H1 (cell line): ENCODE measurements at regions not wholly inside any gene's neighbourhood (a gene's known extent, or its start where the extent isn't known, plus 50 kb on each side); places are given as distances from the start of the nearest gene placed in this dataset.

Experiments
- CTCF ChIA-PET: fragments of 300-600 bp; sonication (Branson Sonifier 250); formaldehyde crosslinking; loops from one replicate; lab custom pipeline; 2021; ENCODE audit not compliant: partially characterized antibody; lab: Charles Lee
- POLR2A ChIA-PET: fragments of 300-600 bp; sonication (Branson Sonifier 250); formaldehyde crosslinking; loops from one replicate; lab custom pipeline; 2021; ENCODE audit warnings: inconsistent platforms; ENCODE audit not compliant: partially characterized antibody; lab: Charles Lee
- DNase-seq, 2 experiments: peaks; one replicate each; pipeline versions ENCODE4 v3.0.0 to v3.0.0-alpha.2; 2010 to 2022; ENCODE audit warnings: low spot score in 2 of 2, low read depth in 1 of 2, mixed read lengths in 1 of 2
- FAIRE-seq: peaks from 2 replicates; lab custom pipeline; 2011; peaks lifted over from hg19 to GRCh38; lab: Jason Lieb, UNC
- H2AFZ ChIP-seq: 2 replicates; pipeline ENCODE4 v1.8.1; 2012; ENCODE audit warnings: low read length, inconsistent platforms
- H2AK5ac ChIP-seq: 2 replicates; pipeline ENCODE4 v1.6.1; 2013; ENCODE audit warnings: low read depth, low read length
- H2BK120ac ChIP-seq: replicated peaks from 2 replicates; pipeline ENCODE3; 2013; ENCODE audit warnings: low read depth, low read length, inconsistent platforms
- H2BK12ac ChIP-seq: 2 replicates; pipeline ENCODE4 v1.6.1; 2013; ENCODE audit warnings: low read depth, low read length
- H2BK15ac ChIP-seq: 2 replicates; pipeline ENCODE4 v1.6.1; 2013; ENCODE audit warnings: low read length
- H2BK20ac ChIP-seq: 2 replicates; pipeline ENCODE4 v1.6.1; 2013; ENCODE audit warnings: low read length
- H2BK5ac ChIP-seq: 2 replicates; pipeline ENCODE4 v1.6.1; 2013; ENCODE audit warnings: low read depth, low read length
- H3K14ac ChIP-seq: 2 replicates; pipeline ENCODE4 v1.6.1; 2013; ENCODE audit warnings: inconsistent platforms; ENCODE audit not compliant: insufficient read length
- H3K18ac ChIP-seq: 2 replicates; pipeline ENCODE4 v1.6.1; 2013; ENCODE audit warnings: low read length; ENCODE audit errors: extremely low read depth
- H3K23ac ChIP-seq: 2 replicates; pipeline ENCODE4 v1.6.1; 2013; ENCODE audit warnings: inconsistent platforms; ENCODE audit not compliant: insufficient read length
- H3K23me2 ChIP-seq: 2 replicates; pipeline ENCODE4 v1.6.1; 2013; ENCODE audit warnings: low read depth, low read length
- H3K27ac ChIP-seq: 2 replicates; pipeline ENCODE4 v1.6.1; 2011; ENCODE audit warnings: low read depth, low read length, inconsistent platforms
- H3K27me3 ChIP-seq, 4 experiments: replicated peaks in 1 of 4; 1 replicate in 1 of 4; 2 replicates in 3 of 4; pipeline versions ENCODE4 v1.6.1 to v1.8.1; 2011 to 2013; ENCODE audit warnings: low read length in 3 of 4, mild to moderate bottlenecking in 3 of 4, inconsistent platforms in 2 of 4, mixed read lengths in 2 of 4, moderate library complexity in 1 of 4; ENCODE audit not compliant: control insufficient read depth in 3 of 4, insufficient read depth in 3 of 4; ENCODE audit errors: extremely low read depth in 1 of 4
- H3K36me3 ChIP-seq, 4 experiments: 2 replicates each; pipeline versions ENCODE4 v1.6.1 to v1.8.1; 2011 to 2013; ENCODE audit warnings: mild to moderate bottlenecking in 4 of 4, low read length in 3 of 4, moderate library complexity in 2 of 4, control low read depth in 1 of 4, inconsistent platforms in 1 of 4; ENCODE audit not compliant: insufficient read depth in 4 of 4, control insufficient read depth in 2 of 4
- H3K4ac ChIP-seq: replicated peaks from 2 replicates; pipeline ENCODE3; 2013; ENCODE audit warnings: low read length, low read depth, mixed read lengths, inconsistent platforms; ENCODE audit not compliant: insufficient read length
- H3K4me1 ChIP-seq, 4 experiments: replicated peaks in 1 of 4; 1 replicate in 1 of 4; 2 replicates in 3 of 4; pipeline versions ENCODE4 v1.6.1 to v1.8.1; 2011 to 2013; ENCODE audit warnings: low read length in 3 of 4, inconsistent platforms in 2 of 4, mixed read lengths in 1 of 4; ENCODE audit not compliant: insufficient read depth in 4 of 4, control insufficient read depth in 3 of 4
- H3K4me2 ChIP-seq, 2 experiments: 2 replicates each; pipeline versions ENCODE4 v1.6.1 to v1.8.1; 2011 to 2013; ENCODE audit warnings: low read depth in 2 of 2, low read length in 2 of 2, control low read depth in 1 of 2, inconsistent platforms in 1 of 2, mild to moderate bottlenecking in 1 of 2; ENCODE audit not compliant: insufficient read depth in 1 of 2
- H3K4me3 ChIP-seq, 4 experiments: fragments of 200-600, 300-600 bp in 1 of 4; sonication (generic), shearing (Covaris generic), sonication (Bioruptor Twin) in 1 of 4; 2 replicates each; pipeline versions ENCODE4 v1.5.1 to v1.8.1; 2011 to 2016; ENCODE audit warnings: low read length in 4 of 4, low read depth in 3 of 4, control low read depth in 2 of 4, inconsistent platforms in 2 of 4, mild to moderate bottlenecking in 2 of 4, mixed read lengths in 1 of 4, moderate library complexity in 1 of 4; ENCODE audit not compliant: insufficient read depth in 2 of 4; ENCODE audit errors: extremely low read depth in 1 of 4
- H3K56ac ChIP-seq: replicated peaks from 2 replicates; pipeline ENCODE3; 2013; ENCODE audit warnings: low read depth, mild to moderate bottlenecking, mixed read lengths, low read length, inconsistent platforms; ENCODE audit not compliant: insufficient read length
- H3K79me1 ChIP-seq: 2 replicates; pipeline ENCODE4 v1.6.1; 2013; ENCODE audit warnings: low read depth, low read length, control low read depth
- H3K79me2 ChIP-seq, 2 experiments: 2 replicates each; pipeline versions ENCODE4 v1.6.1 to v1.8.1; 2012 to 2013; ENCODE audit warnings: low read length in 2 of 2, mild to moderate bottlenecking in 2 of 2, inconsistent platforms in 1 of 2; ENCODE audit not compliant: insufficient read depth in 2 of 2, control insufficient read depth in 1 of 2
- H3K9ac ChIP-seq, 4 experiments: replicated peaks in 1 of 4; 1 replicate in 1 of 4; 2 replicates in 3 of 4; pipeline versions ENCODE4 v1.6.1 to v1.8.1; 2011 to 2013; ENCODE audit warnings: low read depth in 3 of 4, low read length in 3 of 4, control low read depth in 2 of 4, mild to moderate bottlenecking in 2 of 4, moderate library complexity in 2 of 4, inconsistent platforms in 1 of 4; ENCODE audit errors: extremely low read depth in 1 of 4
- H3K9me3 ChIP-seq, 2 experiments: 2 replicates each; pipeline versions ENCODE4 v1.6.1 to v1.8.1; 2012 to 2013; ENCODE audit warnings: mild to moderate bottlenecking in 2 of 2, moderate library complexity in 2 of 2, control low read depth in 1 of 2, inconsistent platforms in 1 of 2, low read depth in 1 of 2, low read length in 1 of 2, mixed read lengths in 1 of 2; ENCODE audit not compliant: insufficient read depth in 2 of 2
- H4K20me1 ChIP-seq, 2 experiments: replicated peaks in 1 of 2; 2 replicates each; pipeline versions ENCODE3 to v1.8.1; 2011 to 2013; ENCODE audit warnings: inconsistent platforms in 2 of 2, low read length in 2 of 2, mild to moderate bottlenecking in 1 of 2; ENCODE audit not compliant: insufficient read depth in 2 of 2, control insufficient read depth in 1 of 2
- H4K5ac ChIP-seq: 2 replicates; pipeline ENCODE4 v1.6.1; 2013; ENCODE audit warnings: low read length, low read depth, mixed read lengths, inconsistent platforms; ENCODE audit not compliant: insufficient read length
- H4K8ac ChIP-seq: 2 replicates; pipeline ENCODE4 v1.8.0; 2013; ENCODE audit warnings: mild to moderate bottlenecking, moderate library complexity, low read length, inconsistent platforms; ENCODE audit not compliant: insufficient read depth; ENCODE audit errors: extremely low read depth
- H4K91ac ChIP-seq: replicated peaks from 2 replicates; pipeline ENCODE3; 2013; ENCODE audit warnings: low read length, mixed read lengths, inconsistent platforms; ENCODE audit not compliant: insufficient read length
- BRCA1 ChIP-seq: IDR thresholded peaks from 2 replicates; pipeline ENCODE4 v1.6.1; 2012; ENCODE audit warnings: low read depth, low read length, improper control_type of control experiment
- CHD2 ChIP-seq: IDR thresholded peaks from 2 replicates; pipeline ENCODE4 v1.6.1; 2012; ENCODE audit warnings: low read length, improper control_type of control experiment
- GTF2F1 ChIP-seq: IDR thresholded peaks from 2 replicates; pipeline ENCODE4 v1.6.1; 2012; ENCODE audit warnings: low read depth, low read length, improper control_type of control experiment, borderline replicate concordance
- HDAC6 ChIP-seq: IDR thresholded peaks from one replicate; pipeline ENCODE4 v1.7.1; 2012; ENCODE audit warnings: low read depth, mild to moderate bottlenecking, inconsistent platforms, low read length, moderate library complexity
- NANOG ChIP-seq: IDR thresholded peaks from 2 replicates; pipeline ENCODE4 v1.6.1; 2011; ENCODE audit warnings: low read length, low read depth, mild to moderate bottlenecking, inconsistent platforms; ENCODE audit not compliant: insufficient read depth, poor library complexity, severe bottlenecking
- NRF1 ChIP-seq: IDR thresholded peaks from 2 replicates; pipeline ENCODE4 v1.6.1; 2011; ENCODE audit warnings: mild to moderate bottlenecking, low read depth, low read length, improper control_type of control experiment
- POLR2A ChIP-seq, 2 experiments: IDR thresholded peaks; 1 replicate in 1 of 2; 2 replicates in 1 of 2; pipeline ENCODE4 v1.6.1; 2011; ENCODE audit warnings: low read depth in 2 of 2, low read length in 2 of 2, mild to moderate bottlenecking in 2 of 2; ENCODE audit errors: control extremely low read depth in 1 of 2
- RBBP5 ChIP-seq: IDR thresholded peaks from 2 replicates; pipeline ENCODE4 v1.7.1; 2012; ENCODE audit warnings: low read depth, mild to moderate bottlenecking, inconsistent platforms, low read length, moderate library complexity, borderline replicate concordance
- SAP30 ChIP-seq: fragments of 300-600 bp; sonication (generic); IDR thresholded peaks from 2 replicates; pipeline ENCODE4 v1.7.1; 2012; ENCODE audit warnings: low read length, moderate library complexity, mild to moderate bottlenecking, inconsistent platforms; ENCODE audit not compliant: insufficient read depth, insufficient replicate concordance
- SP4 ChIP-seq: IDR thresholded peaks from 2 replicates; pipeline ENCODE4 v1.6.1; 2012; ENCODE audit warnings: low read length, inconsistent platforms
- SRF ChIP-seq: IDR thresholded peaks from 2 replicates; pipeline ENCODE4 v1.6.1; 2011; ENCODE audit warnings: mild to moderate bottlenecking, low read depth, low read length, moderate library complexity
- TAF1 ChIP-seq: IDR thresholded peaks from 2 replicates; pipeline ENCODE4 v1.6.1; 2011; ENCODE audit warnings: mild to moderate bottlenecking, low read depth, low read length
- TBP ChIP-seq: IDR thresholded peaks from 2 replicates; pipeline ENCODE4 v1.6.1; 2011; ENCODE audit warnings: low read depth, low read length, improper control_type of control experiment
- ZNF274 ChIP-seq: IDR thresholded peaks from 2 replicates; pipeline ENCODE4 v1.7.0; 2012; ENCODE audit warnings: low read length, borderline replicate concordance; ENCODE audit errors: extremely low read depth
- WGBS, 2 experiments: shearing (Covaris generic) in 1 of 2; methylation state at CpG; one replicate each; pipeline versions ENCODE4 v1.1.6 to v1.1.7; 2013 to 2015; ENCODE audit warnings: low lambda C conversion rate in 2 of 2, mixed read lengths in 2 of 2, inconsistent platforms in 1 of 2, low coverage in 1 of 2, missing lambda C conversion rate in 1 of 2; ENCODE audit not compliant: insufficient replicate concordance in 2 of 2, insufficient coverage in 1 of 2, insufficient read length in 1 of 2; ENCODE audit errors: extremely low coverage in 1 of 2, missing lambda C conversion rate in 1 of 2; 5-methylcytosine and 5-hydroxymethylcytosine counted together
- TF ChIP-seq, protein P1 (sequence below): IDR thresholded peaks from 2 replicates; pipeline ENCODE4 v1.6.1; 2011; ENCODE audit warnings: low read length, improper control_type of control experiment

GRCh38 chr16:86390335-86390734, 120.0 kb upstream of the FOXF1 start:
- Histone ChIP-seq H3K79me1 (no peaks in the 10 kb centered on the region), H3K18ac (no peak overlapping the region), H4K20me1 (peaks cover 0 to 3% of the 10 kb centered on the region in 2 experiments), H3K27me3 (no peaks in the 10 kb centered on the region), H2AFZ (no peak overlapping the region), H3K14ac (no peak overlapping the region), H2BK5ac (no peak overlapping the region), H3K4me2 (no peak overlapping the region), H2BK12ac (no peak overlapping the region), H3K4me1 (no peaks in the 10 kb centered on the region), H2BK15ac (no peak overlapping the region; the same call in 1 of the 2 replicates), H3K27ac (no peak overlapping the region), H3K56ac (no peak overlapping the region), H3K23ac (no peak overlapping the region), H3K9me3 (no peaks in the 10 kb centered on the region), H3K4ac (no peak overlapping the region), H3K9ac (no peak overlapping the region), H3K79me2 (no peaks in the 10 kb centered on the region), H4K91ac (no peak overlapping the region), H2BK120ac (no peak overlapping the region), H3K23me2 (peaks cover 6% of the 10 kb centered on the region; the same call in 1 of the 2 replicates), H2AK5ac (no peak overlapping the region), H3K36me3 (no peaks in the 10 kb centered on the region; a peak in 1 of 8 replicates), H4K8ac (no peak overlapping the region), H4K5ac (no peak overlapping the region), H3K4me3 (no peak overlapping the region), H2BK20ac (no peak overlapping the region)
- WGBS, 2 experiments: 95% methylated on average over 1 of the region's 1 CpG; no CpG with 5 or more reads in 1 of the 2 experiments
- FAIRE-seq (no peak), DNase-seq (no peak)
- POLR2A ChIA-PET: no interaction called here
- CTCF ChIA-PET: interaction anchor here (0.9 to 3.2 kb wide), 5 partner anchors 10 to 130 kb away, joined by 3 to 8 read pairs (median 4); no protein-coding TSS in a partner anchor
- TF ChIP-seq NANOG (no peak), HDAC6 (no peak), TBP (no peak), GTF2F1 (no peak), BRCA1 (no peak), SP4 (no peak), TAF1 (no peak), POLR2A (IDR thresholded peaks at IDR 0.05; ENCODE audit: control extremely low read depth in 1 of 2, low read depth in 2 of 2, low read length in 2 of 2) (no peak), ZNF274 (no peak), RBBP5 (no peak), NRF1 (no peak), SAP30 (no peak), SRF (no peak), CHD2 (no peak)
- TF ChIP-seq, protein P1, sequence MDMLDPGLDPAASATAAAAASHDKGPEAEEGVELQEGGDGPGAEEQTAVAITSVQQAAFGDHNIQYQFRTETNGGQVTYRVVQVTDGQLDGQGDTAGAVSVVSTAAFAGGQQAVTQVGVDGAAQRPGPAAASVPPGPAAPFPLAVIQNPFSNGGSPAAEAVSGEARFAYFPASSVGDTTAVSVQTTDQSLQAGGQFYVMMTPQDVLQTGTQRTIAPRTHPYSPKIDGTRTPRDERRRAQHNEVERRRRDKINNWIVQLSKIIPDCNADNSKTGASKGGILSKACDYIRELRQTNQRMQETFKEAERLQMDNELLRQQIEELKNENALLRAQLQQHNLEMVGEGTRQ: no peak
